Lung (tissue), 11 donors: ENCODE measurements at regions not wholly inside any gene's neighbourhood (a gene's known extent, or its start where the extent isn't known, plus 50 kb on each side); places are given as distances from the start of the nearest gene placed in this dataset.

Experiments
- ATAC-seq: fragments of 200-7000 bp; cut with Tn5 transposase; one replicate; pipeline ENCODE4 v1.9.1; 2020; ENCODE audit warnings: moderate number of reproducible peaks; ENCODE audit not compliant: insufficient read depth, low FRiP score
- DNase-seq, 3 donors: peaks; one replicate each; pipeline ENCODE4 v3.0.0-alpha.2; 2013 to 2017
- H3K27ac ChIP-seq, 2 donors: one replicate each; pipeline ENCODE4 v1.5.1; 2013; ENCODE audit warnings: mild to moderate bottlenecking in 2 of 2, moderate library complexity in 2 of 2, control low read depth in 1 of 2, inconsistent platforms in 1 of 2, low read depth in 1 of 2, low read length in 1 of 2
- H3K27me3 ChIP-seq, 3 donors: one replicate each; pipeline ENCODE4 v1.5.1; 2013; ENCODE audit warnings: low read length in 2 of 3; ENCODE audit not compliant: control insufficient read depth in 3 of 3, insufficient read depth in 3 of 3
- H3K36me3 ChIP-seq, 4 donors: one replicate each; pipeline ENCODE4 v1.5.1; 2013; ENCODE audit warnings: low read length in 4 of 4, mild to moderate bottlenecking in 1 of 4, moderate library complexity in 1 of 4; ENCODE audit not compliant: control insufficient read depth in 4 of 4, insufficient read depth in 4 of 4
- H3K4me1 ChIP-seq, 5 donors: one replicate each; pipeline ENCODE4 v1.5.1; 2013; ENCODE audit warnings: low read length in 5 of 5, mild to moderate bottlenecking in 2 of 5, moderate library complexity in 1 of 5; ENCODE audit not compliant: control insufficient read depth in 5 of 5, insufficient read depth in 5 of 5
- H3K4me3 ChIP-seq: one replicate; pipeline ENCODE4 v1.5.1; 2013; ENCODE audit warnings: mild to moderate bottlenecking, control low read depth, moderate library complexity
- H3K9ac ChIP-seq, 2 donors: one replicate each; pipeline ENCODE4 v1.5.1; 2013; ENCODE audit warnings: low read length in 2 of 2, control low read depth in 1 of 2; ENCODE audit not compliant: insufficient read depth in 1 of 2
- H3K9me3 ChIP-seq, 4 donors: one replicate each; pipeline ENCODE4 v1.5.1; 2013; ENCODE audit warnings: low read length in 3 of 4, mild to moderate bottlenecking in 1 of 4, moderate library complexity in 1 of 4; ENCODE audit not compliant: control insufficient read depth in 4 of 4, insufficient read depth in 3 of 4
- WGBS, 2 donors: extraction: QIAGEN DNeasy Blood & Tissue Kit; methylation state at CpG; one replicate each; pipeline ENCODE4 v1.1.7; 2013; 5-methylcytosine and 5-hydroxymethylcytosine counted together
- TF ChIP-seq, protein P1 (sequence below): IDR thresholded peaks from 2 replicates; pipeline ENCODE4 v1.5.1; 2012; ENCODE audit warnings: mild to moderate bottlenecking; ENCODE audit errors: control extremely low read depth, extremely low read depth
- donor health status: control.
- donor health status: control.
- donor health status: Bipolar disorder and iron deficiency.
- donor health status: healthy.
- donor health status: DM: yes; HTN: yes; CAD: no.

DNA sequence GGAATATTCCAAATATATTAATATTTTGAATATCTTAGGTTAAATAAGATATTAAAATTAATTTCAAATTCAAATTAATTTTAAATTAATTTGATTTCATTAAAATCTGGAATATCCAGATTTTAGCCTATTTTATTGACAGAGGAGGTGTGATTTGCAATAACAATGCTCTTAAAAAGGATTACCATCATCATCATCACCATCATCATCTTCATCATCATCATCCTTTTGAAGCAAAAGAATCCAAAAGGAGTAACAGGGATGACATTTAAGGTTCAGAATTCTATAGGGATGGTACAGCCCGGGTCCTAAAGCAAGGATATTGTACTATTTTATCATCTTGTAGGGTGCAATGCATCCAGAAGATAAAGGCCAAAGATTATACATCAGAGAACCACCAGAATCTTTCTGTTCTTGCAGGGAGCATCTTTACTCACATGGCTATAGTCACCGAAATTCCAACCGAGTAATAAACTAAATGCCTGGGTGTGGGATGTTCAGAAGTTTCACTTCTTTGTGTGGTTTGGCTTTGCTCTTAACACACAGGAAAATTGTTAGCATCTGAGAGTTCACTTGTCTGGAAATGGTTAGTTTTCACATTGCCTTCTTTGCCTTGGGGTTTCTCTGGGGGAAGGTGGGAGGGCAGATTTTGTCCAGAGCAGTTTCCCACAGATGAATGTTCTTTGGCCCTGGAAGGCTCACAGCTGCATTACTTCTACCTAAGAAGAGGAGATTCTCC lies 99.1 kb upstream of the ITGA6 start:
- DNase-seq = no peak
- no peak for ATAC-seq
- Histone ChIP-seq H3K36me3 (no peaks in the 10 kb centered on the region), H3K27ac (no peak overlapping the region), H3K27me3 (no peaks in the 10 kb centered on the region), H3K4me3 (no peak overlapping the region), H3K4me1 (peaks cover 0 to 15% (median 0%) of the 10 kb centered on the region in 5 donors), H3K9me3 (peaks cover 0 to 4% (median 0%) of the 10 kb centered on the region in 4 donors), H3K9ac (no peak overlapping the region)
- 85% methylated on average over 3 of the region's 3 CpGs for WGBS, 2 donors
- TF ChIP-seq, protein P1, sequence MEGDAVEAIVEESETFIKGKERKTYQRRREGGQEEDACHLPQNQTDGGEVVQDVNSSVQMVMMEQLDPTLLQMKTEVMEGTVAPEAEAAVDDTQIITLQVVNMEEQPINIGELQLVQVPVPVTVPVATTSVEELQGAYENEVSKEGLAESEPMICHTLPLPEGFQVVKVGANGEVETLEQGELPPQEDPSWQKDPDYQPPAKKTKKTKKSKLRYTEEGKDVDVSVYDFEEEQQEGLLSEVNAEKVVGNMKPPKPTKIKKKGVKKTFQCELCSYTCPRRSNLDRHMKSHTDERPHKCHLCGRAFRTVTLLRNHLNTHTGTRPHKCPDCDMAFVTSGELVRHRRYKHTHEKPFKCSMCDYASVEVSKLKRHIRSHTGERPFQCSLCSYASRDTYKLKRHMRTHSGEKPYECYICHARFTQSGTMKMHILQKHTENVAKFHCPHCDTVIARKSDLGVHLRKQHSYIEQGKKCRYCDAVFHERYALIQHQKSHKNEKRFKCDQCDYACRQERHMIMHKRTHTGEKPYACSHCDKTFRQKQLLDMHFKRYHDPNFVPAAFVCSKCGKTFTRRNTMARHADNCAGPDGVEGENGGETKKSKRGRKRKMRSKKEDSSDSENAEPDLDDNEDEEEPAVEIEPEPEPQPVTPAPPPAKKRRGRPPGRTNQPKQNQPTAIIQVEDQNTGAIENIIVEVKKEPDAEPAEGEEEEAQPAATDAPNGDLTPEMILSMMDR = no peak

DNA sequence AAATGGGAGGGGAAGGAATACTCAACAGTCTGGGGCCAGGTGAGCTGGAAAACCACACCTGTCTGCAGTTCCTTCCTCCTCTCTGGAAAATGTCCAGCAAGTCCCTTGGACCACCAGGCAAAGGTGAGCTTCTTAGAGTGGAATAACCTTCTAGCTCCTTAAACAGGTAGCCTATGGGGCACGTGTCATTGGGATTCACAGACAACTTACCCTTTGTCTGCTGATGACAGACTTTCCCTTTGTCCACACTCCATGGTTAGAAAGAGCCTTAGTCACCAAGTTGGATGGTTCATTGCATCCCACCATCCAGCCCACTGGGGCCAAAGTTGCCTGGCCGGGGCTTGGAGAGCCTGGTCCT lies 98.0 kb upstream of the ITGA6 start:
- no peak overlapping the region for H3K9ac ChIP-seq
- peaks cover 0 to 4% (median 0%) of the 10 kb centered on the region in 4 donors for H3K9me3 ChIP-seq
- no peak overlapping the region for H3K4me3 ChIP-seq
- H3K36me3 ChIP-seq = no peaks in the 10 kb centered on the region
- TF ChIP-seq, protein P1 = no peak
- peak overlapping the region; percentile 24 to 79 for H3K27ac ChIP-seq
- DNase-seq = no peak
- WGBS, 2 donors = 57 to 73% methylated on average over 2 of the region's 2 CpGs
- H3K27me3 ChIP-seq = no peaks in the 10 kb centered on the region
- H3K4me1 ChIP-seq = peaks cover 0 to 16% (median 0%) of the 10 kb centered on the region in 5 donors
- ATAC-seq = no peak

- Histone ChIP-seq H3K27ac (peak overlapping the region in 1 of 2 donors; percentile 76), H3K27me3 (no peaks in the 10 kb centered on the region), H3K36me3 (no peaks in the 10 kb centered on the region), H3K9me3 (peaks cover 0 to 4% (median 0%) of the 10 kb centered on the region in 4 donors), H3K9ac (no peak overlapping the region), H3K4me3 (no peak overlapping the region), H3K4me1 (peaks cover 0 to 16% (median 0%) of the 10 kb centered on the region in 5 donors)
- ATAC-seq (no peak), DNase-seq (peak; percentile 34 to 74 (median 45))
- TF ChIP-seq, protein P1 = no peak
- 23 to 26% methylated on average over 14 of the region's 14 CpGs for WGBS, 2 donors
These were observed 97.4 kb upstream of the ITGA6 start for GRCh38 chr2:172329774-172330671.
